HepG2 (cell line): ENCODE measurements at regions not wholly inside any gene's neighbourhood (a gene's known extent, or its start where the extent isn't known, plus 50 kb on each side); places are given as distances from the start of the nearest gene placed in this dataset.

Experiments
- ATAC-seq: fragments of 200-7000 bp; cut with Tn5 transposase; 3 replicates; pipeline ENCODE4 v1.9.1; 2020; ENCODE audit warnings: mild to moderate bottlenecking, moderate library complexity
- BruUV-seq: library from RNA; stranded (reverse); fragments of 400-500 nt; replicated peaks from 2 replicates; lab custom pipeline; 2021; lab: Mats Ljungman, UMichigan
- CTCF ChIA-PET: fragments of 300-600 bp; formaldehyde crosslinking; extraction: SDS; loops from one replicate; lab custom pipeline; 2021; ENCODE audit warnings: low total read pairs, inconsistent platforms, low intra/inter-chr PET ratio; lab: Yijun Ruan, JAX
- POLR2A ChIA-PET: fragments of 350-600 bp; sonication (Branson Sonifier 250); formaldehyde crosslinking; loops from one replicate; lab custom pipeline; 2020; ENCODE audit warnings: antibody characterized with exemption, inconsistent platforms; lab: Yijun Ruan, JAX
- DNase-seq: peaks from one replicate; pipeline ENCODE4 v3.0.0-alpha.2; 2015; ENCODE audit warnings: low spot score
- FAIRE-seq: peaks from 3 replicates; lab custom pipeline; 2011; peaks lifted over from hg19 to GRCh38; lab: Jason Lieb, UNC
- H2AFZ ChIP-seq: one replicate; pipeline ENCODE4 v1.6.1; 2011; ENCODE audit warnings: low read length, inconsistent platforms
- H3K27ac ChIP-seq: fragments of 300-600 bp; 3 replicates; pipeline ENCODE4 v1.8.0; 2011; ENCODE audit warnings: mixed run types, mild to moderate bottlenecking, mixed read lengths, low read length, inconsistent platforms; ENCODE audit not compliant: insufficient read depth; ENCODE audit errors: extremely low read length
- H3K27me3 ChIP-seq, 2 experiments: fragments of 200-600 bp in 1 of 2; 2 replicates in 1 of 2; 3 replicates in 1 of 2; pipeline versions ENCODE4 v1.6.0 to v1.8.0; 2011; ENCODE audit warnings: low read length in 2 of 2, mild to moderate bottlenecking in 2 of 2, moderate library complexity in 2 of 2, inconsistent platforms in 1 of 2; ENCODE audit not compliant: insufficient read depth in 2 of 2, control insufficient read depth in 1 of 2
- H3K36me3 ChIP-seq, 2 experiments: fragments of 200-600 bp in 1 of 2; replicated peaks in 1 of 2; 2 replicates in 1 of 2; 3 replicates in 1 of 2; pipeline versions ENCODE4 v1.5.1 to v1.8.0; 2011; ENCODE audit warnings: low read length in 2 of 2, inconsistent platforms in 1 of 2; ENCODE audit not compliant: insufficient read depth in 2 of 2, control insufficient read depth in 1 of 2
- H3K4me1 ChIP-seq: 2 replicates; pipeline ENCODE4 v1.5.1; 2012; ENCODE audit warnings: low read length, inconsistent platforms; ENCODE audit not compliant: insufficient read depth
- H3K4me2 ChIP-seq: 2 replicates; pipeline ENCODE4 v1.6.0; 2011; ENCODE audit warnings: low read depth, low read length, inconsistent platforms
- H3K4me3 ChIP-seq, 3 experiments: fragments of 200-600 bp in 1 of 3; sonication (generic), shearing (Covaris generic) in 1 of 3; replicated peaks in 1 of 3; 2 replicates each; pipeline ENCODE4 v1.5.1; 2011 to 2016; ENCODE audit warnings: low read length in 3 of 3, inconsistent platforms in 2 of 3, low read depth in 2 of 3, mild to moderate bottlenecking in 2 of 3, control low read depth in 1 of 3, mixed read lengths in 1 of 3; ENCODE audit not compliant: insufficient read depth in 1 of 3
- H3K79me2 ChIP-seq: one replicate; pipeline ENCODE4 v1.6.1; 2011; ENCODE audit warnings: low read length, inconsistent platforms; ENCODE audit not compliant: insufficient read depth
- H3K9ac ChIP-seq: 2 replicates; pipeline ENCODE4 v1.6.0; 2011; ENCODE audit warnings: mild to moderate bottlenecking, low read depth, low read length, inconsistent platforms; ENCODE audit not compliant: insufficient read depth
- H3K9me3 ChIP-seq: 2 replicates; pipeline ENCODE4 v1.5.1; 2012; ENCODE audit warnings: mild to moderate bottlenecking, low read length
- H4K20me1 ChIP-seq: 2 replicates; pipeline ENCODE4 v1.6.0; 2011; ENCODE audit warnings: inconsistent platforms, mild to moderate bottlenecking, low read length, moderate library complexity; ENCODE audit not compliant: insufficient read depth
- HMG20B ChIP-seq: conservative IDR thresholded peaks from 2 replicates; pipeline ENCODE4 v1.6.1; 2016; ENCODE audit warnings: missing genetic modification reagents, missing compliant biosample characterization
- MED1 ChIP-seq: sonication (generic); formaldehyde crosslinking; IDR thresholded peaks from 2 replicates; pipeline ENCODE4 v1.4.0; 2020; ENCODE audit warnings: missing genetic modification reagents
- MEIS1 ChIP-seq: sonication (generic); formaldehyde crosslinking; IDR thresholded peaks from 2 replicates; pipeline ENCODE4 v1.9.0; 2021; ENCODE audit warnings: mild to moderate bottlenecking, missing genetic modification reagents, moderate library complexity, borderline replicate concordance
- NFE2 ChIP-seq: sonication (generic); formaldehyde crosslinking; IDR thresholded peaks from 2 replicates; pipeline ENCODE4 v1.4.0; 2020; ENCODE audit warnings: missing genetic modification reagents
- NR2F1 ChIP-seq, 2 experiments: fragments of 450-650 bp in 1 of 2; formaldehyde crosslinking in 1 of 2; IDR thresholded peaks; 2 replicates each; pipeline versions ENCODE4 v1.5.0 to v1.6.1; 2016 to 2020; ENCODE audit warnings: mild to moderate bottlenecking in 1 of 2, missing compliant biosample characterization in 1 of 2, missing genetic modification reagents in 1 of 2, moderate library complexity in 1 of 2
- SMAD9 ChIP-seq: sonication (generic); formaldehyde crosslinking; IDR thresholded peaks from 2 replicates; pipeline ENCODE4 v1.5.1; 2020; ENCODE audit warnings: mild to moderate bottlenecking, missing genetic modification reagents
- ZFY ChIP-seq: sonication (generic); formaldehyde crosslinking; IDR thresholded peaks from 2 replicates; pipeline ENCODE4 v1.4.0; 2020; ENCODE audit warnings: missing genetic modification reagents
- ZNF552 ChIP-seq: sonication (generic); formaldehyde crosslinking; IDR thresholded peaks from 2 replicates; pipeline ENCODE4 v1.9.0; 2022; ENCODE audit warnings: missing genetic modification reagents, mild to moderate bottlenecking, borderline replicate concordance
- ZNF556 ChIP-seq: sonication (generic); formaldehyde crosslinking; IDR thresholded peaks from 2 replicates; pipeline ENCODE4 v1.4.0; 2020; ENCODE audit warnings: mild to moderate bottlenecking, missing genetic modification reagents, borderline replicate concordance
- ZNF605 ChIP-seq: sonication (generic); formaldehyde crosslinking; IDR thresholded peaks from 2 replicates; pipeline ENCODE4 v1.8.0; 2022; ENCODE audit warnings: mild to moderate bottlenecking, missing genetic modification reagents
- WGBS: methylation state at CpG from one replicate; pipeline ENCODE4 v1.1.6; 2017; ENCODE audit warnings: low lambda C conversion rate; 5-methylcytosine and 5-hydroxymethylcytosine counted together
- in situ Hi-C: cut with HindIII; loops from 2 replicates; pipeline ENCODE4 v1.10.0; 2017; ENCODE audit warnings: low pct_unique_long_range_greater_than_20kb; ENCODE audit not compliant: extremely low pct_ligation_motif_present
- intact Hi-C: fragments of 100-400 bp; cut with micrococcal nuclease; formaldehyde crosslinking; loops from one replicate; pipeline ENCODE4 v1.10.0; 2022; ENCODE audit not compliant: unreplicated experiment
- TF ChIP-seq, protein P1 (sequence below): sonication (generic); formaldehyde crosslinking; IDR thresholded peaks from 2 replicates; pipeline ENCODE4 v1.4.0; 2020; ENCODE audit warnings: mild to moderate bottlenecking, missing genetic modification reagents
- TF ChIP-seq, protein P2 (sequence below): IDR thresholded peaks from 2 replicates; pipeline ENCODE4 v1.6.1; 2018; ENCODE audit warnings: missing genetic modification reagents
- TF ChIP-seq, protein P3 (sequence below): sonication (generic); formaldehyde crosslinking; IDR thresholded peaks from 2 replicates; pipeline ENCODE4 v1.4.0; 2020; ENCODE audit warnings: missing genetic modification reagents, low read depth, mild to moderate bottlenecking, borderline replicate concordance
- TF ChIP-seq, protein P4 (sequence below): sonication (generic); formaldehyde crosslinking; IDR thresholded peaks from 2 replicates; pipeline ENCODE4 v1.4.0; 2020; ENCODE audit warnings: missing genetic modification reagents

DNA sequence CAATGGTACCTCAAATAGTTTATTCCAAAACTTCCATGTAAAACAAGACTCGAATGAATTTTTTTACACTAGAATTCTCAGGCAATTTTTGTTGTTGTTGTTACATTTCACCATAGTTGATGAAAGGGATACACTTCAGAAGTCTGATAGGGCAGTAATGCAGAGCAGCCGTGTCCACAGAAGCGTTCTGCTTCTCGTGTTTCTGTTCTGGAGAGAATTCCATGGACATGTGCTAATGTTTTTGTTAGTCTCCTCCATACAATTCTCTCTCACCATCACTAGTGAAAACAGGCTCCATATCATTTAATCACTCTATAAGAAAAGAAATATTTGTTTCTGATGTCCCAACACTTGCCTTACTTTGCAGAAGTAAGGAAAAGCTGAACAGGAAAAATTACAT, 606.1 kb downstream of the SLC16A7 start:
- intact Hi-C loops (no loop called here), in situ Hi-C loops (no loop called here)
- ATAC-seq (no peak), DNase-seq (no peak), FAIRE-seq (no peak)
- ChIA-PET CTCF (no interaction called here), POLR2A (no interaction called here)
- Histone ChIP-seq H3K27ac (no peak overlapping the region), H3K27me3 (no peaks in the 10 kb centered on the region), H3K9me3 (no peaks in the 10 kb centered on the region), H2AFZ (no peak overlapping the region), H3K79me2 (no peaks in the 10 kb centered on the region), H3K4me3 (no peak overlapping the region), H3K36me3 (no peaks in the 10 kb centered on the region), H3K9ac (no peak overlapping the region), H3K4me2 (no peak overlapping the region), H4K20me1 (no peaks in the 10 kb centered on the region), H3K4me1 (no peaks in the 10 kb centered on the region)
- no TSS peak for BruUV-seq
- 0% methylated on average over 4 of the region's 4 CpGs for WGBS
- TF ChIP-seq SMAD9 (CRISPR knock-in tag) (no peak), ZNF552 (CRISPR knock-in tag) (no peak), ZFY (CRISPR knock-in tag) (no peak), MEIS1 (no peak), ZNF556 (CRISPR knock-in tag) (no peak), NFE2 (CRISPR knock-in tag) (no peak), NR2F1 (CRISPR knock-in tag; IDR thresholded peaks at IDR 0.05) (no peak), HMG20B (CRISPR knock-in tag) (no peak), MED1 (CRISPR knock-in tag) (no peak), ZNF605 (no peak)
- TF ChIP-seq, protein P1, sequence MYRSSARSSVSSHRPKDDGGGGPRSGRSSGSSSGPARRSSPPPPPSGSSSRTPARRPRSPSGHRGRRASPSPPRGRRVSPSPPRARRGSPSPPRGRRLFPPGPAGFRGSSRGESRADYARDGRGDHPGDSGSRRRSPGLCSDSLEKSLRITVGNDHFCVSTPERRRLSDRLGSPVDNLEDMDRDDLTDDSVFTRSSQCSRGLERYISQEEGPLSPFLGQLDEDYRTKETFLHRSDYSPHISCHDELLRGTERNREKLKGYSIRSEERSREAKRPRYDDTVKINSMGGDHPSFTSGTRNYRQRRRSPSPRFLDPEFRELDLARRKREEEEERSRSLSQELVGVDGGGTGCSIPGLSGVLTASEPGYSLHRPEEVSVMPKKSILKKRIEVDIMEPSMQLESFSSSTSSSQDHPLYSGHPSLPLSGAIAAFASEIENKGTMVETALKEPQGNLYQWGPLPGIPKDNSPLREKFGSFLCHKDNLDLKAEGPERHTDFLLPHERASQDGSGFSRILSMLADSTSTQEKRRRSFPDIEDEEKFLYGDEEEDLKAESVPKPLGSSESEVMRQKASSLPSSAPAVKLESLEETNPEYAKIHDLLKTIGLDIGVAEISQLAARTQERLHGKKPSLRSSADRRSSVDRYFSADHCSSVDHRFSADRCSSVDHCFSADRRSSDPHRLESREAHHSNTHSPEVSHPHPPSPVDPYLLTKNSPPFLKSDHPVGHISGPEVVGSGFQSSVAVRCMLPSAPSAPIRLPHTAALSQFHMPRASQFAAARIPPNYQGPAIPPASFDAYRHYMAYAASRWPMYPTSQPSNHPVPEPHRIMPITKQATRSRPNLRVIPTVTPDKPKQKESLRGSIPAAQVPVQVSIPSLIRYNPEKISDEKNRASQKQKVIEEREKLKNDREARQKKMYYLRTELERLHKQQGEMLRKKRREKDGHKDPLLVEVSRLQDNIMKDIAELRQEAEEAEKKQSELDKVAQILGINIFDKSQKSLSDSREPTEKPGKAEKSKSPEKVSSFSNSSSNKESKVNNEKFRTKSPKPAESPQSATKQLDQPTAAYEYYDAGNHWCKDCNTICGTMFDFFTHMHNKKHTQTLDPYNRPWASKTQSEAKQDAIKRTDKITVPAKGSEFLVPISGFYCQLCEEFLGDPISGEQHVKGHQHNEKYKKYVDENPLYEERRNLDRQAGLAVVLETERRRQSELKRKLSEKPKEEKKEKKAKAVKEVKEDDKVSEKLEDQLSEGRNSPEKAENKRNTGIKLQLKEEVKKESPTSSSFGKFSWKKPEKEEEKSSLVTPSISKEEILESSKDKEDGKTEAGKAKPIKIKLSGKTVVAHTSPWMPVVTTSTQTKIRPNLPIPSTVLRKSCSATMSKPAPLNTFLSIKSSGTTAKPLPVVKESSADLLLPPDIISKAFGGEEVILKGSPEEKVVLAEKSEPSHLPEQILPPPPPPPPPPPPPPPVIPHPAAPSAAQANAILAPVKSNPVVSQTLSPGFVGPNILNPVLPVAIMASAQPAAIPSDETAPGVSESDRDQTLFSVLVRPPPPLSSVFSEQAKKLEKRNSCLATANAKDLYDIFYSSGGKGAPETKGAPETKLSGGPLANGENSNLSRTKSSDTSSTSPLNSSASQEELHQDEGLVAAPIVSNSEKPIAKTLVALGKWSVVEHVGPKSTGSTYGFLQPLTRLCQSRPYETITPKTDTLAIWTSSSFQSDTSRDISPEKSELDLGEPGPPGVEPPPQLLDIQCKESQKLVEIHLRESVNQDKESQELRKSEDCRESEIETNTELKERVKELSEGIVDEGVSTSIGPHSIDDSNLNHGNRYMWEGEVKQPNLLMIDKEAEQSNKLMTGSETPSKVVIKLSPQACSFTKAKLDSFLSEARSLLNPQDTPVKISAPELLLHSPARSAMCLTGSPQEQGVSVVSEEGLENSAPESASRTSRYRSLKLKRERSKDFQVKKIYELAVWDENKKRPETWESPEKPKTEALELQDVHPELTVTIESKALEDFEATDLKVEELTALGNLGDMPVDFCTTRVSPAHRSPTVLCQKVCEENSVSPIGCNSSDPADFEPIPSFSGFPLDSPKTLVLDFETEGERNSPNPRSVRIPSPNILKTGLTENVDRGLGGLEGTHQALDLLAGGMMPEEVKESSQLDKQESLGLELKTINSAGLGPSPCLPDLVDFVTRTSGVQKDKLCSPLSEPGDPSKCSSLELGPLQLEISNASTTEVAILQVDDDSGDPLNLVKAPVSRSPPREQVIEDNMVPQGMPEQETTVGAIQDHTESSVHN (CRISPR knock-in tag) = no peak
- TF ChIP-seq, protein P2, sequence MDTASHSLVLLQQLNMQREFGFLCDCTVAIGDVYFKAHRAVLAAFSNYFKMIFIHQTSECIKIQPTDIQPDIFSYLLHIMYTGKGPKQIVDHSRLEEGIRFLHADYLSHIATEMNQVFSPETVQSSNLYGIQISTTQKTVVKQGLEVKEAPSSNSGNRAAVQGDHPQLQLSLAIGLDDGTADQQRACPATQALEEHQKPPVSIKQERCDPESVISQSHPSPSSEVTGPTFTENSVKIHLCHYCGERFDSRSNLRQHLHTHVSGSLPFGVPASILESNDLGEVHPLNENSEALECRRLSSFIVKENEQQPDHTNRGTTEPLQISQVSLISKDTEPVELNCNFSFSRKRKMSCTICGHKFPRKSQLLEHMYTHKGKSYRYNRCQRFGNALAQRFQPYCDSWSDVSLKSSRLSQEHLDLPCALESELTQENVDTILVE (CRISPR knock-in tag) = no peak
- TF ChIP-seq, protein P3, sequence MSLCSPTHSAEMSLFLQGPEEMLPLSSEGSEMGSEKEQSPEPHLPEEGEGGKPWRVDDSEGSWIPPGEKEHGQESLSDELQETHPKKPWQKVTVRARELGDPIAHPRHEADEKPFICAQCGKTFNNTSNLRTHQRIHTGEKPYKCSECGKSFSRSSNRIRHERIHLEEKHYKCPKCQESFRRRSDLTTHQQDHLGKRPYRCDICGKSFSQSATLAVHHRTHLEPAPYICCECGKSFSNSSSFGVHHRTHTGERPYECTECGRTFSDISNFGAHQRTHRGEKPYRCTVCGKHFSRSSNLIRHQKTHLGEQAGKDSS (CRISPR knock-in tag) = no peak
- TF ChIP-seq, protein P4, sequence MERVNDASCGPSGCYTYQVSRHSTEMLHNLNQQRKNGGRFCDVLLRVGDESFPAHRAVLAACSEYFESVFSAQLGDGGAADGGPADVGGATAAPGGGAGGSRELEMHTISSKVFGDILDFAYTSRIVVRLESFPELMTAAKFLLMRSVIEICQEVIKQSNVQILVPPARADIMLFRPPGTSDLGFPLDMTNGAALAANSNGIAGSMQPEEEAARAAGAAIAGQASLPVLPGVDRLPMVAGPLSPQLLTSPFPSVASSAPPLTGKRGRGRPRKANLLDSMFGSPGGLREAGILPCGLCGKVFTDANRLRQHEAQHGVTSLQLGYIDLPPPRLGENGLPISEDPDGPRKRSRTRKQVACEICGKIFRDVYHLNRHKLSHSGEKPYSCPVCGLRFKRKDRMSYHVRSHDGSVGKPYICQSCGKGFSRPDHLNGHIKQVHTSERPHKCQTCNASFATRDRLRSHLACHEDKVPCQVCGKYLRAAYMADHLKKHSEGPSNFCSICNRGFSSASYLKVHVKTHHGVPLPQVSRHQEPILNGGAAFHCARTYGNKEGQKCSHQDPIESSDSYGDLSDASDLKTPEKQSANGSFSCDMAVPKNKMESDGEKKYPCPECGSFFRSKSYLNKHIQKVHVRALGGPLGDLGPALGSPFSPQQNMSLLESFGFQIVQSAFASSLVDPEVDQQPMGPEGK (CRISPR knock-in tag) = no peak
